CD4-positive, alpha-beta T cell treated with Interleukin-1 beta for 1 hour (primary cell): ENCODE measurements at regions not wholly inside any gene's neighbourhood (a gene's known extent, or its start where the extent isn't known, plus 50 kb on each side); places are given as distances from the start of the nearest gene placed in this dataset.

Source experiments
- DNase-seq, 2 donors: peaks; one replicate each; pipeline ENCODE4 v3.0.0-alpha.2; 2020 to 2022

GRCh38 chr4:43837604-43838003, 611.0 kb downstream of the KCTD8 start:
- DNase-seq, result no peak

GRCh38 chr4:43842594-43842993, 606.0 kb downstream of the KCTD8 start:
- DNase-seq, result no peak

DNA sequence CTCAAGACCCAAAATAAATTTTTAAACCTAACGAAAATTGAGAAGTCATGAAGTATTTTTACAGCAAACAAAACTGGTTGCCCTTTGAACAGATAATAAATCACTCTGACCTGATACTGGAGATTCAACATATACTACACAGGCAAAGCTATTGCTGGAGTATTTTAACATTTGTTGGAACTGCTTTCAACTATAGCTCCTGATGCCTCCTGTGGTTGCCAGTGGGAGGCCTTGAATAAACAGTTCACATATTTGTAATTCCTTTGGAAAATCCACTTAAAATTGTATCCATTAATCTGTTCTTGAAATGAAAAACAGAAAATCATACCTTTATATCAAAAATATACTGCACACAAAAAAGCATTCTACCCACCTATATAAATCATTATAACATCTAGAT, 605.1 kb downstream of the KCTD8 start:
- no peak for DNase-seq

- no peak for DNase-seq
These were observed 602.5 kb downstream of the KCTD8 start for GRCh38 chr4:43846111-43846587.

DNA sequence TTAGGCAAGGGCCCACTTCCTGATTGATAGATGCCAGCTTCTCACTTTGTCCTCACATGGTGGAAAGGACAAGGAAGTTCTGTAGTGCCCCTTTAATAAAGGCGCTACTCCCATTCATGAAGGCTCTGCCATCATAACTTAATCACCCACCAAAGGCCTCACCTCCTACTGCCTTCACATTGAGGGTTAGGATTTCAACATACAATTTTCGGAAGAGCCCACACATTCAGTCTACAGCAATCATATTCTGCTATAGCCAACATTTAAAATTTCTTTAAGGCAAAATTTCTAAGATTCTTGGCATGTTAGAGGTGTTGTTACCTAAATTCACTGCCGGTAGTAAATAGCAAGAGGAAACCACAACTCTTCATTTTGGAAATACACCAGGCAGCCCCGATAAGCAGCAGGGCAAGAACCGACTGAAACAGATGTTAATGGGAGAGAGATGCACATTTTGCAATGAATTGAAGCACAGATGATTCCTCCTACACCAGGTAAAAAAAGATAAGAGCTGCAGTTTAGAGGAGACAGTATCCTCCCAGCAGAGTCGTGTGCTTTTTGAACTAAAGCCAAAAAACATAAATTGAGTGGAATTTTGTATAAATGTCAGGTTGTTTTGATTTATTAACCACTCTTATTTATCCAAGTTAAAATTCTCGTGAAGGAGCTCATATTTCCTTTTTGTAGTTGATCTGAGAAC, 594.9 kb downstream of the KCTD8 start:
- no peak for DNase-seq

GRCh38 chr4:43855283-43855682, 593.3 kb downstream of the KCTD8 start:
- no peak for DNase-seq

DNA sequence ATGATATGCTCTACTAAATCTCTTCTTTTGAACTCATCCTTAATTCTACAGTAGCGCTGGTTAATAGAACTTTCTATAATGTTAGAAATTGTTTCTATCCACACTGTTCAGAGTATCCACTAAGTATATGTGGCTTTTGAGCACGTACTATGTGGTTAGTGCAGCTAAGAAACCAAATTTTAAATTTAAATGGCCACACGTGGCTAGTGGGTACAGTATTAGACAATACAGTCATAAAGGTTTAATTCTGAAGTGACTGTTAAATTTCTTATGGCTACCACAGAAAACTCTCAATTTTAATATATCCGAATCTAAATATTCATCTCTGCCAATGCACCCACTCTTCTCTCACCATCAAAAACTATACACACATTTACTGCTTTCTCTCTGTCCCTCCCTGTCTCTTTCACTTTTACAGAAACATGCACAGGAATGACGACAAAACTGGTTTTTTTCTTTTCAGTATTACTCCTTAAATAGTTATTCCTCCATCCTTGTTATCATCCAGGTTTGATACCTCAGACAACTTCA, 583.9 kb downstream of the KCTD8 start:
- no peak for DNase-seq

DNA sequence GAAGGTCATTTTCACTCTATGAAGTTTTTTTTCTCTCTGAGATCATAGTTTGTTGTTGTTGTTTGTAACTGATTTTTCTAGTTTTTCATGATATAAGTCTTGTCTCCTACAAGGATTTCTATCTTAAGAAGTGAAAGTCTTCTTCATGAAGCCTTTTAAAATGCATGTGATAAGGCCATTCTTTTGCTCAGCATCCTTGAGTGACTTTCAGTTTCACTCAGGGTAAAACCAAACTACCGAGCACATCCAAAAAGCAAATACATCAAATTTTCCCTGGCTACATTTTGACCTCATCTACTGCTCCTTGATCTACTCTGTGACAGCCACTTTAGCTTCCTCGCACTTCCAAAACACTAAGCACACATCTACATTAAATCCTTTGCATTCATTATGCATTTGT, 580.7 kb downstream of the KCTD8 start:
- DNase-seq, result no peak

- DNase-seq, result no peak
These were observed 573.0 kb downstream of the KCTD8 start for GRCh38 chr4:43875655-43876054.

GRCh38 chr4:43882470-43882869, 566.1 kb downstream of the KCTD8 start:
- DNase-seq, result no peak

- DNase-seq, result no peak
These were observed 562.4 kb downstream of the KCTD8 start for GRCh38 chr4:43886196-43886595.

GRCh38 chr4:43898836-43899235, 549.8 kb downstream of the KCTD8 start:
- DNase-seq, result no peak

DNA sequence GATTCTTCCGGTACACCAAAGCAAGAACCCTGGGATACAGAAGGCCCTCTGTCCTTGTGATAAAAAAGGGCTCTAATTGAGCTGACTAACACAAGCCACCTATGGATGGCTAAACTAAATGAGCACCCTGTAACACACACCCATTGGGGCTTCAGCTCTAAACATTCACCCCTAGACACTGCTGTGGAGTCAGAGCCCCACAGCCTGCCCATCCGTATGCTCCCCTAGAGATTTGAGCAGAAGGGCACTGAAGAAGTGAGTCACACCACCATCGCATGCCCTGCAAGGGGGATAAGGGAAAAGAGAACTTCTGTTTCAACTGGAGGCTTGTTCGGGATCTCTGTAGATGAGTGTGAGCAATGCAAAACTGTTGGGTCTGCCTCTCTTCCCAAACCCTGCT, 545.2 kb downstream of the KCTD8 start:
- DNase-seq, result no peak

DNA sequence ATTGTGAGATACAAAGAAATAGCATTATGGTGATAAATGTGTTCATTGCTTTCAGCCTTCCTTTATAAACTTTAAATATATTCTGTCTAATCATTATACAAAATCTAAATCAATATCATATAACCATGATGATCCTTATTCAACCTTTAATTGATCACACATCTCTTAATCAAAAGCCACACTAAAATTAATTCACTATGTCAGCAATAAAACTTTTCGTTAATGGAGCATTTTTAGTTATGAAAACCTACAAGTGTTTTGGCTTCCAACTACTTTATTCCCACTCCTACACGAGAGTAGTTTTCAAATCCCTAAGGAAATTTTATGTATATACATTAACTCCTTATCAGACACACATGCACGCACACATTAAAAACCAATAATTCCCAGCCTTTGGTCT, 530.2 kb downstream of the KCTD8 start:
- DNase-seq, result no peak

GRCh38 chr4:43932448-43932847, 516.2 kb downstream of the KCTD8 start:
- DNase-seq, result no peak

- no peak for DNase-seq
These were observed 504.6 kb downstream of the KCTD8 start for GRCh38 chr4:43943998-43944397.

DNA sequence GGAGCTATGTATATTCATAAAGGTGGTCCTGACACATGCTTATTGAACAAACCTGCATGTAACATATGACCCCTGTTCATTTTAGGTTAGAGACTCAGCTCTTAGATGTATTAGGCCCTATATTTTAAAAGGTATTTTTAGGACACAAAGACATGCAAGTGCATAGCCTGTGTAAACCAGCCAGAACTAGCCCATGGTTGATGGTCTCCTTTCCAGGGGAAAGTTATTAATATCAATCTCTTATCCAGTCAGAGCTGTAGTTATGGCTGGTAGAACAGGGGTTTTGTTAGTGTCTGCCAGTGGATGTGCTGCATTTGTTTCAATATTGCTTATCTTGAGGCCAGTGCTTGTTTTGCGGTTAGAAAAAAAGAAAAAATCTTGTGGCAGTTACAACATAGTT, 488.6 kb downstream of the KCTD8 start:
- DNase-seq, result no peak

DNA sequence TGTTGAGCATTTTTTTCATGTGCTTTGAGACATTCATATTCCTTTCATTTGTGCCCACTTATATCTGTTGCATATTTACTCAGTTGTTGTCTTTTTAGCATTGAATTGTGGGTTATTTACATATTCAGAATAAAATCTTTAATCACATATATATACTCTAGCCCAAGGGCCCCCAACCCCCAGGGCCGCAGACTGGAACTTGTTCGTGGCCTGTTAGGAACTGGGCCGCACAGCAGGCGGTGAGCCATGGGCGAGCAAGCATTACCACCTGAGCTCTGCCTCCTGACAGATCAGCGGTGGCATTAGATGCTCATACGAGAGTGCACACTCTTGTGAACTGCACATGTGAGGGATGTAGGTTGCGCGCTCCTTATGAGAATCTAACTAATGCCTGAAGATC, 480.6 kb downstream of the KCTD8 start:
- DNase-seq, result no peak

DNA sequence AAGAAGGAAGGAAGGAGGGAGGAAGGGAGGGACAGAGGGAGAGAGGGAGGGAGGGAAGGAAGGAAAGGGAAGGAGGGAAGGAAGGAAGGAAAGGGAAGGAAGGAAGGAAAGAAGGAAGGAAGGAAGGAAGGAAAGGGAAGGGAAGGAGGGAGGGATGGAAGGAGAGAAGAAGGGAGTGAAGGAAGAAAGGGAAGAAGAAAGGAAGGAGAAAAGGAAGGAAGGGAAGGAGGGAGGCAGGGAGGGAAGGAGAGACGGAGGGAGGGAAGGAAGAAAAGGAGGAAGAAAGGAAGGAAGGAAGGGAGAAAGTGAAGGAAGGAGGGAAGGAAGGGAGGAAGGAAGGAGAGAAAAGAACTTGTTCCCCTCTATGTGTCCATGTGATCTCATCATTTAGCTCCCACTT, 465.0 kb downstream of the KCTD8 start:
- no peak for DNase-seq

- no peak for DNase-seq
These were observed 461.2 kb downstream of the KCTD8 start for GRCh38 chr4:43987331-43987944.

DNA sequence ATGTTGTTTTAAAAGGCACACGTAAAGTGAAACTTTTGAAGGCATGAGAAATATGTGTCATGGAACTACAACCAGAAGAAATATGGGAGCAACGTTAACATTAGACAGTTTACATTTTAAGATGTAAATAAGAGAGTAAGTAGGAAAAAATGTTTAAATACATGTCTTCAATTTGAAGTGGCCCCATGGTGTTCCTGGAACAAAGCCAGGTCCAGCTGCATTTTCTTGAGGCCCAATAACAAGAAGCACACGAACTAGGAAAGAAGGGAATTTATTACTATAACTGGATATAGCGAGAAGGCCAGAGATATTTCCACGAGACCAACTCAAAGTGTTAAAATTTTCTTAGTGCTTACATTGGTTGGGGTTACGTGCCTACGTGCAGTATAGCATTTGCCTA, 458.1 kb downstream of the KCTD8 start:
- no peak for DNase-seq

DNA sequence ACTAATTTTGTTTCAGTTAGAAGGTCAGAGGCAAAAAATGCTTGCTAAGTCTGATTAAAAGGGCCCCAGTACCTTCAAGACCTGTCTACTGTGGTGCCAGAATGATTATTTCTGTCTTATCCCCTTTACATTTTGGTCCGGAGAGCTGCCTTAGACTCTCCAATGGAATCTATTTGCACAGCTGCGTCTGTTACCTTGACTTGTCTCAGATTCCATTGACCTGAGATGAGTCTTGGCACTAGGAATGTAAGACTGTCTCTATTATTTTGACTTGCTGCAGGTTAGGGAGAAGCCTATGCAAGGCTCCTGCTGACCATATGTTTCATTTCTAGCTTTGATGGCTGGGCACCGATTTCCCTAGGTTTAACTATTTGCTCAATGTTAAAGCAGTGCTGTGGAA, 457.6 kb downstream of the KCTD8 start:
- no peak for DNase-seq

DNA sequence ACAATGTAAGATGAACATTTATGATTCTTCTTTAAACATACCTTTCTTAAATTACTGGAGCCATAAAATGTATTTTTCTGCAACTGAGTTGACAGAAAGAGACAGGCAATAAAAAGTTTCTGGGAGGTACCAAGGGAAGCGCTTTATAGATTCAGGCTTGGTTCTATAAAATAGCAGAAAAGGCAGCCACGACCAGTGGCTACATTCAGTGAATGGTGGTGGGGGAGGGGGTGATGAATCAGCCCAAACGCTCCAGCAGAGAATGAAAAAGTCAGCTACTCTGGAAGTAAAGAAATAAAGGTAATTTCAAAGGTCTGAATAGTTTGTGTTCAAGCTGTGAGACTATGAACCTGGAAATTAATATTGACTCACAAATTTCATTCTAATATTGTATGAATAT, 456.1 kb downstream of the KCTD8 start:
- DNase-seq, result no peak

DNA sequence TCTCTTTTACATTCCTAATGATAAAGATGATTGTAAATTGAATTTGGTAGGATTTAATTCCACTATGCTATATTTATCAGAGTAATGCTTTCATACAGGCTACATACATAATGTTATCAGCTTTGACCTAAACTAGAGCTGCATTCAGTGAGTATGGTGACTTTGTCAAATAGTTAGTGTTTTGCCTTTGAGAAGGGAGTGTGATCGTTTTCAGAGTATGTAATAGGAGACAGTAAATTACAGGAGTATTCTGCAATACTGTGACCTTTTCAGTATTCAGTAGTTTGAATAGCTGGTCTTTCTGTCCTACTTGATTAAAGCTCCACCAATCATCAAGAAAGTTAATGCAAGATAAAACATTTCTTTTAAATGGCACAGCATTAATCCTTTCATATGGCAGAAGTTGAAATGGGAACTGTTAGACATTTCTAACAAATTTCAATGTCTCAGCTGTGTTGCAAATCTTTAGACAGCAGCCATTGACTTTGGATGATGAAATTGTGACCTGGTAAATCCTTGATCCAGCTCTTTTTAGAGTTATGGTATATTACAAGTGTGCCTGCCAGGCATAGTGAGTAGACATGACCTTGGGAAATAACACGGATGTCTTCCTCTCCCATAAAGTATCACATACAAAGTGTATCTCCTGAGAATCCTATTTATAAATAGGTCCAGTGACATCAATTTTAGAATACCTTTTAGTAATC, 455.3 kb downstream of the KCTD8 start:
- no peak for DNase-seq
